MCF 10A (cell line): ENCODE measurements at regions not wholly inside any gene's neighbourhood (a gene's known extent, or its start where the extent isn't known, plus 50 kb on each side); places are given as distances from the start of the nearest gene placed in this dataset.

Experiments used
- BruUV-seq: library from RNA; stranded (reverse); fragments of 400-500 nt; replicated peaks from 2 replicates; lab custom pipeline; 2021; lab: Mats Ljungman, UMichigan
- CTCF ChIA-PET: fragments of 300-600 bp; sonication (Branson Sonifier 250); formaldehyde crosslinking; extraction: SDS; loops from one replicate; lab custom pipeline; 2021; ENCODE audit warnings: antibody characterized with exemption, inconsistent platforms; lab: Yijun Ruan, JAX
- POLR2A ChIA-PET: fragments of 300-600, 350-650 bp; sonication (Branson Sonifier 250); formaldehyde crosslinking; extraction: SDS; loops from one replicate; lab custom pipeline; 2020; ENCODE audit warnings: antibody characterized with exemption, inconsistent platforms; lab: Yijun Ruan, JAX
- DNase-seq: peaks from one replicate; pipeline ENCODE4 v3.0.0-alpha.2; 2018; ENCODE audit not compliant: unreplicated experiment
- H3K27ac Mint-ChIP-seq: one replicate; pipeline ENCODE4 v1.8.0; 2022; ENCODE audit warnings: mild to moderate bottlenecking, low read depth, mixed read lengths; ENCODE audit not compliant: unreplicated experiment
- H3K27me3 Mint-ChIP-seq: one replicate; pipeline ENCODE4 v1.8.0; 2022; ENCODE audit warnings: mixed read lengths; ENCODE audit not compliant: insufficient read depth, unreplicated experiment
- H3K36me3 Mint-ChIP-seq: one replicate; pipeline ENCODE4 v1.8.0; 2022; ENCODE audit warnings: mild to moderate bottlenecking, moderate library complexity, mixed read lengths; ENCODE audit not compliant: insufficient read depth, unreplicated experiment
- H3K4me1 Mint-ChIP-seq: one replicate; pipeline ENCODE4 v1.8.0; 2022; ENCODE audit warnings: mixed read lengths; ENCODE audit not compliant: insufficient read depth, unreplicated experiment
- H3K4me3 Mint-ChIP-seq: one replicate; pipeline ENCODE4 v1.8.0; 2022; ENCODE audit warnings: mild to moderate bottlenecking, moderate library complexity, mixed read lengths; ENCODE audit not compliant: unreplicated experiment
- H3K9me3 Mint-ChIP-seq: one replicate; pipeline ENCODE4 v1.8.0; 2022; ENCODE audit warnings: mixed read lengths; ENCODE audit not compliant: unreplicated experiment
- CTCF ChIP-seq: fragments of 200-600 bp; IDR thresholded peaks from one replicate; pipeline ENCODE4 v1.8.0; 2022; ENCODE audit warnings: antibody characterized with exemption, mild to moderate bottlenecking; ENCODE audit not compliant: unreplicated experiment
- intact Hi-C: fragments of 100-400 bp; cut with micrococcal nuclease; formaldehyde crosslinking; loops from 2 replicates; pipeline ENCODE4 v1.14.1; 2022

DNA sequence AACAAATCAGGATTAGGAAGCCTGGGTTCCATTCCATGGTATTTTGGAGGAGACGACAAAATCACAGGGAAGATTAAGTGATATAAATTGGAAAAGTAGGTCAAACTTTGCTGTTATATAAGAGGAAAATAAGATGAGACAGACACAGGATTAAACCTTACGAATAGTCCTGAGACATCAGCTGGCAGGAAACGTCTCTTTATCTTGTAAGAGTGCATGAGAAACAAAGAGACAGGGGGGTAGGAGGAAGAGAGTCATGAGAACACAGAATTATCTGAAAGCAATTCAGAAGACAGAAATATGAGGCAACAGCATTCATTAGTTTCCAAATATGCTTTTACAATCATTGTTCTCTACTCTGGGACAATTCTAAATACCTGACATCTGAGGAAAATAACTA, 310.6 kb upstream of the MIR17HG start:
- H3K27me3 Mint-ChIP-seq: no peaks in the 10 kb centered on the region
- ChIA-PET CTCF (no interaction called here), POLR2A (no interaction called here)
- no peaks in the 10 kb centered on the region for H3K4me1 Mint-ChIP-seq
- no peak overlapping the region for H3K4me3 Mint-ChIP-seq
- no peak for DNase-seq
- intact Hi-C loops: no loop called here
- no peaks in the 10 kb centered on the region for H3K36me3 Mint-ChIP-seq
- no peak overlapping the region for H3K27ac Mint-ChIP-seq
- no TSS peak for BruUV-seq
- no peaks in the 10 kb centered on the region for H3K9me3 Mint-ChIP-seq
- no peak for TF ChIP-seq CTCF

GRCh38 chr13:91042870-91043269, 304.6 kb upstream of the MIR17HG start:
- intact Hi-C loops: no loop called here
- ChIA-PET CTCF (interaction anchor here (0.5 kb wide), 1 partner anchor 13 kb away, joined by 4 read pairs; no protein-coding TSS in a partner anchor), POLR2A (no interaction called here)
- H3K4me1 Mint-ChIP-seq: no peaks in the 10 kb centered on the region
- H3K4me3 Mint-ChIP-seq: no peak overlapping the region
- no peaks in the 10 kb centered on the region for H3K36me3 Mint-ChIP-seq
- no peak for TF ChIP-seq CTCF
- no peaks in the 10 kb centered on the region for H3K9me3 Mint-ChIP-seq
- BruUV-seq: no TSS peak
- DNase-seq: no peak
- H3K27ac Mint-ChIP-seq: no peak overlapping the region
- H3K27me3 Mint-ChIP-seq: no peaks in the 10 kb centered on the region

- Mint-ChIP-seq H3K27ac (no peak overlapping the region), H3K36me3 (no peaks in the 10 kb centered on the region), H3K27me3 (no peaks in the 10 kb centered on the region), H3K4me1 (no peaks in the 10 kb centered on the region), H3K9me3 (no peaks in the 10 kb centered on the region), H3K4me3 (no peak overlapping the region)
- ChIA-PET POLR2A (no interaction called here), CTCF (no interaction called here)
- TF ChIP-seq CTCF: peak; percentile 40
- intact Hi-C loops: loop anchor here (1.0 kb wide), 1 partner anchor 162 kb away; no protein-coding TSS in a partner anchor
- no TSS peak for BruUV-seq
- DNase-seq: peak; percentile 36
These were observed 302.0 kb upstream of the MIR17HG start for GRCh38 chr13:91045351-91046034.

DNA sequence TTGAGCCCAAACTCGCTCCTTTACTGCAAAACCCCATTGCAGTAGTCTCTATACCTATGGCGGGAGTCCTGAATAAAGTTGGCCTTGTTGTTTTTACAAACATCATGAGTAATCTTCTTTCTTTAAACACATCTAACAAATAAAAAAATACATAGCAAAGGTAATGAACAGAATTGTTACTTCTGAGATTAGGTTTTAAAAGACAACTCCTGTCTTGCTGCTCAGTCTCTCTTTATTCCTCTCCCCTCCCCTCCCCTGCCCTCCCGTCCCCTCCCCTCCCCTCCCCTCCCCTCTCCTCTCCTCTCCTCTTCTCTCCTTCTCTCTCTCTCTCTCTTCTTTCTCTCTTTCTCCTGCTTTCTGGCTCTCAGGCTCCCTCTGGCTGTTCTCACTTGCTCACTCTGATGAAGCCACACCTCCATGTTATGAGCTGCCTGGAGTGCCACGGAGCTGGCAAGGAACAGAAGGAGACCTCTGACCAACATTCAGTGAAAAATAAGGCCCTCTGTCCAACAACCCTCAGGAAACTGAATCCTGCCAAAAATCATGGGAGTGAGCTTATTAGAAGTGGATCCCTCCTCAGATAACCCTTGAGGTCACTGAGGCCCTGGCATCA, 300.7 kb upstream of the MIR17HG start:
- BruUV-seq: no TSS peak
- CTCF ChIA-PET: interaction anchor here (0.6 kb wide), 2 partner anchors 149 to 1212 kb away, joined by 4 read pairs; no protein-coding TSS in a partner anchor
- no peak for TF ChIP-seq CTCF
- H3K36me3 Mint-ChIP-seq: no peaks in the 10 kb centered on the region
- H3K27me3 Mint-ChIP-seq: no peaks in the 10 kb centered on the region
- DNase-seq: no peak
- H3K9me3 Mint-ChIP-seq: no peaks in the 10 kb centered on the region
- H3K27ac Mint-ChIP-seq: no peak overlapping the region
- no peaks in the 10 kb centered on the region for H3K4me1 Mint-ChIP-seq
- intact Hi-C loops: no loop called here
- POLR2A ChIA-PET: no interaction called here
- H3K4me3 Mint-ChIP-seq: no peak overlapping the region
